HG03139 (cell line): ENCODE measurements at regions not wholly inside any gene's neighbourhood (a gene's known extent, or its start where the extent isn't known, plus 50 kb on each side); places are given as distances from the start of the nearest gene placed in this dataset.

Source experiments
- ATAC-seq: cut with Tn5 transposase; IDR thresholded peaks from one replicate; pipeline ENCODE4 v1.9.1; 2021; ENCODE audit not compliant: unreplicated experiment

- ATAC-seq, result no peak
Measured at GRCh38 chr2:48134704-48135103, 179.8 kb upstream of the FOXN2 start.

- ATAC-seq, result no peak
Measured at GRCh38 chr2:48135797-48136196, 178.7 kb upstream of the FOXN2 start.

- no peak for ATAC-seq
Measured at GRCh38 chr2:48137829-48138228, 176.7 kb upstream of the FOXN2 start.

- ATAC-seq, result no peak
Measured at GRCh38 chr2:48138898-48139297, 175.6 kb upstream of the FOXN2 start.

- no peak for ATAC-seq
Measured at GRCh38 chr2:48140586-48140985, 173.9 kb upstream of the FOXN2 start.

- no peak for ATAC-seq
Measured at GRCh38 chr2:48144777-48145176, 169.7 kb upstream of the FOXN2 start.

- no peak for ATAC-seq
Measured at GRCh38 chr2:48145845-48146452, 168.5 kb upstream of the FOXN2 start.

DNA sequence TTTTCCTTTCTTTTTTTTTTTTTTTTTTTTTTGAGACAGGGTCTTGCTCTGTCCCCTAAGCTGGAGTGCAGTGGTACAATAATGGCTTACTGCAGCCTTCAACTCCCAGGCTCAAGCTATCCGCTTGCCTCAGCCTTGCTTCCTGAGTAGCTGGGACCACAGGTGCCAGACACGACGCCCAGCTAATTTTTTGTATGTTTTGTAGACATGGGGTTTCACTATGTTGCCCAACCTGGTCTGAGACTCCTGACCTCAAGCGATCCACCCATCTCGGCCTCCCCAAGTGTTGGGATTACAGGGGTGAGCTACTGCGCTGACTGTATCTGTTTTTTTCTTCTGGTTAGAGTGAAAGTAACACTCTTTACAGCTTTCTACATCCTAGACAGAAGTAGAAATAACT lies 167.9 kb upstream of the FOXN2 start:
- ATAC-seq, result no peak

GRCh38 chr2:48147719-48148118 lies 166.8 kb upstream of the FOXN2 start:
- no peak for ATAC-seq

DNA sequence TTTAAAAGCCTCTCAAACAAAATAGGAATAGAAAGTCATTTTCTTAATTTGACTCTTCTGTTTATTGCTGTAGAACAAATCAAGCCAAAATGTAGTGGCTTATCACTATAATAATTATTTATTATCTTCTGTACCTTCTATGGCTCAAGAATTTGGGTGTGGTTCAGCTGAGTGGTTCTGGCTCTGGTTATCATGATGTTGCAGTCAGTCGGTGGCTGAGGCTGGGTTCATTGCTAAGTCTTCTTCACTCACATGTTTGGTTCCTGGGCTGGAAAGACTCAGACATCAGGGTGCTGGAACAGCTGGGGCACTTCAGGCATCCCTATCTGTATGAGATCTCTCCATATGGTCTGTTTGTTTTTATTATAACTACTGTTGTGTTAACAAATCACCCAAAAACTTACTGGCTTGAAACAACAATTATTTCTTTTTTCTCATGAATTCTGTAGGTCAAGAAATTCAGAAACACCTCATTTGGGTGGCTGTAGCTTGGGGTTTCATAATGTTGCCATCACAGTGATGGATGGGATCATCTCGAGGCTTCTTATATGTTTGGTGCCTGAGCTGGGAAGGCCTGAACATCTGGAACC lies 165.5 kb upstream of the FOXN2 start:
- ATAC-seq, result no peak

DNA sequence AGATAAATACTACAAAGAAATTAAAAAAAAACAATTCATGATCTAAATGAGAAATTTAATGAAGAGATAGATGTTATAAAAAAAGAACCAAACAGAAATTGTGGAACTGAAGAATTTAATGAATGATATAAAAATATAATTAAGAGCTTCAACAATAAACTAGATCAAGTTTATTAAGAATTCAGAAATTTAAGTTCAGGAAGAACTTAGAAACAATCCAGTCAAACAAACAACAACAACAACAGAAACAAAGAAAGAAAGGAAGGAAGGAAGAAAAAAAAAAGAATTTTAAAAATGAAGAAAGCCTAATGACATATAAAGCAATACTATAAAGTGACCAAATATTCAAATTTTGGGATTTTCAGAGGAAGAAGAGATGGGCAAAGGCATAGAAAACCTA lies 157.3 kb upstream of the FOXN2 start:
- ATAC-seq, result no peak

GRCh38 chr2:48161628-48162027 lies 152.9 kb upstream of the FOXN2 start:
- no peak for ATAC-seq

- ATAC-seq, result no peak
Measured at GRCh38 chr2:48162742-48163141, 151.7 kb upstream of the FOXN2 start.

- no peak for ATAC-seq
Measured at GRCh38 chr2:48165070-48165753, 149.3 kb upstream of the FOXN2 start.

DNA sequence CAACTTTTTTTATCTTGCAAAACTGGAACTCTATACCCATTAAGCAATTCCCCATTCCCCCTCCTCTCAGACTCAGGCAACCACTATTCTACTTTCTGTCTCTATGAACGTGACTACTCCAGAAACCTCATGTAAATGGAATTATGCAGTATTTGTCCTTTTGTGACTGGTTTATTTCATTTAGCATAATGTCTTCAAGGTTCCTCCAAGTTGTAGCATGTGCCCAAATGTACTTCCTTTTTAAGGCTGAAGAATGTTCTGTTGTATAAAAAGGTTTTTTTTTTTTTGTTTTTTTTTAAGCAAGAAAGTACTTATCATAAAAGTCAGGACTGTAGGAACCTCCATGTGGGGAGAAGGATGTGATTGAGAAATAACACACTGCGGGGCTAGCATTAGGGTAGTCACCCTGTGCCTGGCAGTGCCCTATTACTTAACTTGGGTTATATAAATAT lies 145.3 kb upstream of the FOXN2 start:
- no peak for ATAC-seq

GRCh38 chr2:48170281-48170680 lies 144.2 kb upstream of the FOXN2 start:
- ATAC-seq, result no peak

DNA sequence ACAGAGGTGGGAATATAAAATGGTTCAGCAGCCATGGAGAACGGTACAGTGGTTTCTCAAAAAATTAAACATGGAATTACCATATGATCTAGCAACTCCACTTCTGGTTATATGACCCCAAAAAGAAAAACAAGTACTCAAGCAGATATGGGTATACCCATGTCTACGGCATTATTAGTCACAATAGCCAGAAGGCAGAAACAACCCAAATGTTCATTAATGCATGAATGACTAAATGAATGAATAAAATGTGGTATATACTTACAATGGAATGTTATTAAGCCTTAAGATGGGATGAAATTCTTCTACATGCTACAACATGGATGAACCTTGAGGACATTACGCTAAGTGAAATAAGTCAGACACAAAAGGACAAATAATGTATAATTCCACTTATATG lies 141.3 kb upstream of the FOXN2 start:
- no peak for ATAC-seq

DNA sequence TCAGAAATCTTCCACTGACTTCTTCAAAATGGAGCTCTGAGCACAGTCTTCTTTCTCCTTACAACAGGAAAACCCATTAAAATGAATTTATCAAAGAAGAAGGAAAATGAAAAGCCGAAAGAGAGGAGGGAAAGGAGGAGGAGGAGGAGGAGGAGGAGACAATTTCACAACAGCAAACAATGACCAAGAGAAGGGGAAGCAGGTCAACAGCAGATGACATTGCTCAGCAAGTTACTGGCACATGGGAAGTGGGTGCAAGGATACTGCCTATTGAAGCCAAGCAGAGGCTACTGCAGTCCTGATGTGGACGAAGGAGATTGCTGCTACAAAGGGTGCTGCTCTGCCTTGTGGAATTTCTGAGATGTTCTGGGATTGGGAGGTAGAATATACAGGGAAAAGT lies 140.0 kb upstream of the FOXN2 start:
- no peak for ATAC-seq

DNA sequence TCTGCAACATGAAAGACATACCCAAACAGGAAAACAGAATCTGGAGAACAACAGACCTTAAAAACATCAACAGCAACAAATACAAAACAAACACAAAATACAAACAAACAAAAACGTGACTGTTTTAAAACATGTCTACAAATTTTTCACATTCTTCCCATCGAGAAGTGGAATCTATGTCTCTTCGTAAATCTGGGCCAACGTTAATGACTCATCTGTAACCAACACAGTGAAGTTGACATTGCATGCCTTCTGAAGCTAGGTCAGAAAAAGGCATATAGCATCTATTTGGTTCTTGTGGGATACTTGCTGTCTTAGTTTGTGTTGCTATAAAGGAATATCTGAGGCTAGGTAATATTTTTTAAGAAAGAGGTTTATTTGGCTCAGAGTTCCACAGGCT lies 139.2 kb upstream of the FOXN2 start:
- no peak for ATAC-seq

DNA sequence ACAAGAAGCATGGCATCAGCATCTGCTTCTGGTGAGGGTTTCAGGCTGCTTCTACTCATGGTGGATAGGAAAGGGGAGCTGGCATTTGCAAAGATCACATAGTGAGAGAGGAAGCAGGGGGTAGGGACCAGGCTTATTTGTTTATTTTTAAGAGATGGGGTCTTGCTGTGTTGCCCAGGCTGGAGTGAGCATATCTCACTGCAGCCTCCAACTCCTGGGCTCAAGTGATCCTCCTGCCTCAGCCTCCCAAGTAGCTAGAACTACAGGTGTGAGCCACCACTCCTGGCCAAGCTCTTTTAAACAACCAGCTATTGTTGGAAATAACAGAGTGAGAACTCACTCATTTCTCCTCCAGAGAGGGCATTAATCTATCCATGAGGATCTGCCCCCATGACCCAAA lies 138.8 kb upstream of the FOXN2 start:
- ATAC-seq, result no peak

DNA sequence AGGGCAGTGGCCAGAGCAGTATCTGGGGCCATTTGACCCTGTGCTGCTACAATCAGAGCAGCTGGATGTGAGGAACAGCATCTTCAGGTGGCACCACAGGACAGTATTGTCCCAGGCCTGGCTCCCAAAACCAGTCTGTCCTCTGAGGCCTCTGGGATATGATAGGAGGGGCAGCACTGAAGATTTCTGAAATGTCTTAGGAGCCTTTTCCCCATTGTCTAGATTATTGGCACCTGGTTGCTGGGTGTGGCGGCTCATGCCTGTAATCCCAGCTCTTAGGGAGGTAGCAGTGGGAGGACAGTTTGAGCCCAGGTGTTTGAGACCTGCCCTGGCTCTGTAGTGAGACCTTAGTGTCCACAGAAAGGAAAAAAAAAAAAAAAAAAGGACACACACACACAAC lies 137.6 kb upstream of the FOXN2 start:
- ATAC-seq, result no peak

- ATAC-seq, result no peak
Measured at GRCh38 chr2:48178611-48179010, 135.9 kb upstream of the FOXN2 start.

GRCh38 chr2:48180557-48180956 lies 133.9 kb upstream of the FOXN2 start:
- ATAC-seq, result no peak
